H54 (cell line): ENCODE measurements at regions not wholly inside any gene's neighbourhood (a gene's known extent, or its start where the extent isn't known, plus 50 kb on each side); places are given as distances from the start of the nearest gene placed in this dataset.
"Not testable (repeated sequence)": the region's sequence is repeated elsewhere in the genome, so short reads cannot be mapped to it uniquely, and the experiment has no call there.

Experiments used
- DNase-seq: peaks from one replicate; pipeline ENCODE4 v3.0.0; 2011; ENCODE audit warnings: low spot score, mixed read lengths; ENCODE audit not compliant: insufficient read length
- FAIRE-seq: peaks from 3 replicates; lab custom pipeline; 2011; peaks lifted over from hg19 to GRCh38; lab: Jason Lieb, UNC
- POLR2A ChIP-seq: IDR thresholded peaks from 2 replicates; pipeline ENCODE4 v1.6.1; 2011; ENCODE audit warnings: low read depth, mild to moderate bottlenecking, low read length

- no peak for DNase-seq
- no peak for FAIRE-seq
- no peak for TF ChIP-seq POLR2A
These were observed 814.6 kb upstream of the FRG1 start for GRCh38 chr4:189126040-189126439.

- no peak for DNase-seq
- FAIRE-seq, result no peak
- no peak for TF ChIP-seq POLR2A
These were observed 812.3 kb upstream of the FRG1 start for GRCh38 chr4:189128341-189128740.

- DNase-seq (no peak), FAIRE-seq (no peak)
- no peak for TF ChIP-seq POLR2A
These were observed 811.5 kb upstream of the FRG1 start for GRCh38 chr4:189129044-189129694.

GRCh38 chr4:189131118-189131517 is 809.6 kb upstream of the FRG1 start:
- DNase-seq, result no peak
- no peak for TF ChIP-seq POLR2A
- no peak for FAIRE-seq

GRCh38 chr4:189136462-189136861 is 804.2 kb upstream of the FRG1 start:
- no peak for DNase-seq
- FAIRE-seq, result no peak
- no peak for TF ChIP-seq POLR2A

GRCh38 chr4:189143263-189143952 is 797.3 kb upstream of the FRG1 start:
- TF ChIP-seq POLR2A, result no peak
- DNase-seq, result peak; percentile 26
- FAIRE-seq, result no peak

GRCh38 chr4:189147005-189147929 is 793.4 kb upstream of the FRG1 start:
- DNase-seq (no peak), FAIRE-seq (no peak)
- no peak for TF ChIP-seq POLR2A

- not testable (repeated sequence) for DNase-seq, FAIRE-seq
These were observed 785.6 kb upstream of the FRG1 start for GRCh38 chr4:189155083-189155482.

GRCh38 chr4:189162073-189162789 is 778.4 kb upstream of the FRG1 start:
- DNase-seq (no peak), FAIRE-seq (no peak)
- no peak for TF ChIP-seq POLR2A

GRCh38 chr4:189162888-189163287 is 777.8 kb upstream of the FRG1 start:
- DNase-seq (no peak), FAIRE-seq (no peak)
- TF ChIP-seq POLR2A, result no peak

- DNase-seq (no peak), FAIRE-seq (no peak)
- TF ChIP-seq POLR2A, result no peak
These were observed 764.7 kb upstream of the FRG1 start for GRCh38 chr4:189176002-189176401.

- no peak for TF ChIP-seq POLR2A
- FAIRE-seq (no peak), DNase-seq (peak; percentile 4)
These were observed 763.5 kb upstream of the FRG1 start for GRCh38 chr4:189177130-189177529.

GRCh38 chr4:189178125-189178746 is 762.4 kb upstream of the FRG1 start:
- FAIRE-seq (no peak), DNase-seq (no peak)
- TF ChIP-seq POLR2A, result no peak
